ENCODE measurements at regions not wholly inside any gene's neighbourhood (a gene's known extent, or its start where the extent isn't known, plus 50 kb on each side); places are given as distances from the start of the nearest gene placed in this dataset.

DNA sequence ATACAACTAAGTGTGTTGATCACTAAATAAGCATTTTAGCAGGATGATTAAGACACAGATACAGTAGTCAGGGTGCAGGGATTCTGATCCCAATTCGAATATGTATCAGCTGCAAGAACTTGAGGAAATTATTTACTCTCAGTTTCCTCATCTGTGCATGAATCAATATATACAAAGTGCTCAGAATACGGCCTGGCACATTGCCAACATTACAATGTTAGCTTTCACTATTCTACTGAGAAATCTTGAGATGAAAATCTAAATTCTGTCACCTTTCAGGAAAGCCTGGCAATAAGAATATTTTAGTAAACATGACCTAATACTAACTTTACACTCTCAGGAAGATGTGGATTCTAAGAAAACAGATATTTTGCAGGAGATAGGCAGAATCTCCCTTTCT, 1001.6 kb upstream of the IGFBP7 start:
- Histone ChIP-seq H3K4me2 (ENCODE audit: low read length) (no peak overlapping the region), H3K36me3 (ENCODE audit: control insufficient read depth in 1 of 2, insufficient read depth in 2 of 2, low read length in 2 of 2) (no peaks in the 10 kb centered on the region), H3K79me1 (ENCODE audit: low read length) (no peaks in the 10 kb centered on the region), H3K79me2 (ENCODE audit: control insufficient read depth, insufficient read depth, low read length, poor library complexity) (no peaks in the 10 kb centered on the region), H3K9ac (ENCODE audit: low read length) (no peak overlapping the region), H3K4me3 (ENCODE audit: low read depth, low read length) (no peak overlapping the region), H3K23ac (ENCODE audit: low read length) (no peak overlapping the region), H2AFZ (ENCODE audit: insufficient read depth, low read length, poor library complexity) (no peak overlapping the region), H3K14ac (ENCODE audit: low read length) (no peak overlapping the region), H3K27me3 (ENCODE audit: insufficient read depth, low read length) (no peaks in the 10 kb centered on the region), H2BK120ac (ENCODE audit: insufficient read depth, low read length, poor library complexity) (no peak overlapping the region), H3K9me3 (ENCODE audit: insufficient read depth, low read depth, low read length) (no peaks in the 10 kb centered on the region), H3K18ac (ENCODE audit: low read length) (no peak overlapping the region), H3K4ac (ENCODE audit: low read depth, low read length) (no peak overlapping the region), H2BK12ac (ENCODE audit: low read length) (no peak overlapping the region), H2BK5ac (ENCODE audit: low read depth, low read length, poor library complexity) (no peak overlapping the region), H3K27ac (ENCODE audit: low read depth, low read length) (no peak overlapping the region), H2AK5ac (ENCODE audit: low read length) (no peak overlapping the region), H4K8ac (ENCODE audit: low read depth, low read length) (no peak overlapping the region), H4K91ac (ENCODE audit: low read depth, low read length) (no peak overlapping the region), H4K12ac (ENCODE audit: low read depth, low read length) (no peak overlapping the region), H3K4me1 (ENCODE audit: control insufficient read depth in 1 of 2, insufficient read depth in 2 of 2, low read length in 2 of 2) (no peaks in the 10 kb centered on the region)
- no CpG with 5 or more reads among the region's 2 CpGs for WGBS (ENCODE audit: extremely low coverage, insufficient coverage, insufficient read length)
- DNase-seq = no peak

DNA sequence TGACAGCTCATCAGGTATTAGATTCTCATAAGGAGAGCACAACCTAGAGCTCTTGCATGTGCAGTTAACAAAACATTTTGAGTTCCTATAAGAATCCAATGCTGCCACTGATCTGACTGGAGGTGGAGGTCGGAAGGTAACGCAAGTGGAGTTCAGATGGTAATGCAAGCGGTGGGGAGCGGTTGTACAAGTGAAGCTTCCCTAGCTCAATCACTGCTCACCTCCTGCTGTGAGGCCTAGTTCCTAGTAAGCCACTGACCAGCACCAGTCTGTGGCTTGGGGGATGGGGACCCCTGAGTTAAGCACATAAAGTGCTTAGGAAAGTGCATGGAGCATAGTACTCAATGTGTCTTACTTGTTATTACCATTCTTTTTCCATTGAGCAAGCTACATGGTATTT, 983.2 kb upstream of the IGFBP7 start:
- H3K4me3 ChIP-seq (ENCODE audit: low read depth, low read length) = no peak overlapping the region
- H4K12ac ChIP-seq (ENCODE audit: low read depth, low read length) = no peak overlapping the region
- WGBS (ENCODE audit: extremely low coverage, insufficient coverage, insufficient read length) = no CpG with 5 or more reads among the region's 4 CpGs
- no peak overlapping the region for H2BK12ac ChIP-seq (ENCODE audit: low read length)
- no peaks in the 10 kb centered on the region for H3K79me2 ChIP-seq (ENCODE audit: control insufficient read depth, insufficient read depth, low read length, poor library complexity)
- no peak overlapping the region for H3K18ac ChIP-seq (ENCODE audit: low read length)
- H4K8ac ChIP-seq (ENCODE audit: low read depth, low read length) = no peak overlapping the region
- no peak overlapping the region for H3K23ac ChIP-seq (ENCODE audit: low read length)
- DNase-seq = no peak
- no peaks in the 10 kb centered on the region for H3K79me1 ChIP-seq (ENCODE audit: low read length)
- no peak overlapping the region for H2BK5ac ChIP-seq (ENCODE audit: low read depth, low read length, poor library complexity)
- no peak overlapping the region for H2AK5ac ChIP-seq (ENCODE audit: low read length)
- H3K9ac ChIP-seq (ENCODE audit: low read length) = no peak overlapping the region
- no peak overlapping the region for H2BK120ac ChIP-seq (ENCODE audit: insufficient read depth, low read length, poor library complexity)
- H4K91ac ChIP-seq (ENCODE audit: low read depth, low read length) = no peak overlapping the region
- H3K14ac ChIP-seq (ENCODE audit: low read length) = no peak overlapping the region
- no peaks in the 10 kb centered on the region for H3K36me3 ChIP-seq (ENCODE audit: control insufficient read depth in 1 of 2, insufficient read depth in 2 of 2, low read length in 2 of 2)
- H3K27me3 ChIP-seq (ENCODE audit: insufficient read depth, low read length) = no peaks in the 10 kb centered on the region
- no peak overlapping the region for H2AFZ ChIP-seq (ENCODE audit: insufficient read depth, low read length, poor library complexity)
- no peak overlapping the region for H3K4me2 ChIP-seq (ENCODE audit: low read length)
- no peak overlapping the region for H3K4ac ChIP-seq (ENCODE audit: low read depth, low read length)
- no peak overlapping the region for H3K27ac ChIP-seq (ENCODE audit: low read depth, low read length)
- H3K9me3 ChIP-seq (ENCODE audit: insufficient read depth, low read depth, low read length) = no peaks in the 10 kb centered on the region
- H3K4me1 ChIP-seq (ENCODE audit: control insufficient read depth in 1 of 2, insufficient read depth in 2 of 2, low read length in 2 of 2) = no peaks in the 10 kb centered on the region

GRCh38 chr4:58090539-58090938, 980.4 kb upstream of the IGFBP7 start:
- H3K18ac ChIP-seq (ENCODE audit: low read length) = no peak overlapping the region
- no peaks in the 10 kb centered on the region for H3K79me2 ChIP-seq (ENCODE audit: control insufficient read depth, insufficient read depth, low read length, poor library complexity)
- no peaks in the 10 kb centered on the region for H3K27me3 ChIP-seq (ENCODE audit: insufficient read depth, low read length)
- no peak overlapping the region for H3K4ac ChIP-seq (ENCODE audit: low read depth, low read length)
- no peak overlapping the region for H2AK5ac ChIP-seq (ENCODE audit: low read length)
- no peak overlapping the region for H4K91ac ChIP-seq (ENCODE audit: low read depth, low read length)
- no peak overlapping the region for H2BK120ac ChIP-seq (ENCODE audit: insufficient read depth, low read length, poor library complexity)
- H2AFZ ChIP-seq (ENCODE audit: insufficient read depth, low read length, poor library complexity) = no peak overlapping the region
- H3K4me1 ChIP-seq (ENCODE audit: control insufficient read depth in 1 of 2, insufficient read depth in 2 of 2, low read length in 2 of 2) = no peaks in the 10 kb centered on the region
- DNase-seq = no peak
- no peak overlapping the region for H2BK12ac ChIP-seq (ENCODE audit: low read length)
- H4K8ac ChIP-seq (ENCODE audit: low read depth, low read length) = no peak overlapping the region
- H3K4me3 ChIP-seq (ENCODE audit: low read depth, low read length) = no peak overlapping the region
- no peak overlapping the region for H3K27ac ChIP-seq (ENCODE audit: low read depth, low read length)
- H3K9me3 ChIP-seq (ENCODE audit: insufficient read depth, low read depth, low read length) = peaks cover 1% of the 10 kb centered on the region
- H2BK5ac ChIP-seq (ENCODE audit: low read depth, low read length, poor library complexity) = no peak overlapping the region
- H4K12ac ChIP-seq (ENCODE audit: low read depth, low read length) = no peak overlapping the region
- H3K23ac ChIP-seq (ENCODE audit: low read length) = no peak overlapping the region
- H3K79me1 ChIP-seq (ENCODE audit: low read length) = no peaks in the 10 kb centered on the region
- no peak overlapping the region for H3K9ac ChIP-seq (ENCODE audit: low read length)
- no peak overlapping the region for H3K4me2 ChIP-seq (ENCODE audit: low read length)
- no peak overlapping the region for H3K14ac ChIP-seq (ENCODE audit: low read length)
- H3K36me3 ChIP-seq (ENCODE audit: control insufficient read depth in 1 of 2, insufficient read depth in 2 of 2, low read length in 2 of 2) = no peaks in the 10 kb centered on the region

- no peaks in the 10 kb centered on the region for H3K27me3 ChIP-seq (ENCODE audit: insufficient read depth, low read length)
- no peak overlapping the region for H2AK5ac ChIP-seq (ENCODE audit: low read length)
- H3K4me1 ChIP-seq (ENCODE audit: control insufficient read depth in 1 of 2, insufficient read depth in 2 of 2, low read length in 2 of 2) = no peaks in the 10 kb centered on the region
Measured at GRCh38 chr4:58081356-58081755, 971.2 kb upstream of the IGFBP7 start.

GRCh38 chr4:58075724-58076123, 965.5 kb upstream of the IGFBP7 start:
- DNase-seq = no peak
- Histone ChIP-seq H3K4me2 (ENCODE audit: low read length) (no peak overlapping the region), H4K12ac (ENCODE audit: low read depth, low read length) (no peak overlapping the region), H3K18ac (ENCODE audit: low read length) (no peak overlapping the region), H3K9me3 (ENCODE audit: insufficient read depth, low read depth, low read length) (no peaks in the 10 kb centered on the region), H3K79me2 (ENCODE audit: control insufficient read depth, insufficient read depth, low read length, poor library complexity) (no peaks in the 10 kb centered on the region), H3K27ac (ENCODE audit: low read depth, low read length) (no peak overlapping the region), H3K23ac (ENCODE audit: low read length) (no peak overlapping the region), H4K91ac (ENCODE audit: low read depth, low read length) (no peak overlapping the region), H2BK120ac (ENCODE audit: insufficient read depth, low read length, poor library complexity) (no peak overlapping the region), H3K4me1 (ENCODE audit: control insufficient read depth in 1 of 2, insufficient read depth in 2 of 2, low read length in 2 of 2) (no peaks in the 10 kb centered on the region), H2AFZ (ENCODE audit: insufficient read depth, low read length, poor library complexity) (no peak overlapping the region), H3K36me3 (ENCODE audit: control insufficient read depth in 1 of 2, insufficient read depth in 2 of 2, low read length in 2 of 2) (no peaks in the 10 kb centered on the region), H2AK5ac (ENCODE audit: low read length) (no peak overlapping the region), H3K14ac (ENCODE audit: low read length) (no peak overlapping the region), H2BK12ac (ENCODE audit: low read length) (no peak overlapping the region), H3K4me3 (ENCODE audit: low read depth, low read length) (no peak overlapping the region), H2BK5ac (ENCODE audit: low read depth, low read length, poor library complexity) (no peak overlapping the region), H3K79me1 (ENCODE audit: low read length) (no peaks in the 10 kb centered on the region), H3K9ac (ENCODE audit: low read length) (no peak overlapping the region), H3K27me3 (ENCODE audit: insufficient read depth, low read length) (no peaks in the 10 kb centered on the region), H4K8ac (ENCODE audit: low read depth, low read length) (no peak overlapping the region), H3K4ac (ENCODE audit: low read depth, low read length) (no peak overlapping the region)

More at GRCh38 chr4:58081356-58081755, 971.2 kb upstream of the IGFBP7 start:
- H4K12ac ChIP-seq (ENCODE audit: low read depth, low read length) = no peak overlapping the region
- no peak overlapping the region for H2AFZ ChIP-seq (ENCODE audit: insufficient read depth, low read length, poor library complexity)
- H2BK12ac ChIP-seq (ENCODE audit: low read length) = no peak overlapping the region
- H3K23ac ChIP-seq (ENCODE audit: low read length) = no peak overlapping the region
- H3K4me2 ChIP-seq (ENCODE audit: low read length) = no peak overlapping the region
- H3K4ac ChIP-seq (ENCODE audit: low read depth, low read length) = no peak overlapping the region
- no peak overlapping the region for H4K91ac ChIP-seq (ENCODE audit: low read depth, low read length)
- peaks cover 1% of the 10 kb centered on the region for H3K9me3 ChIP-seq (ENCODE audit: insufficient read depth, low read depth, low read length)
- no peak overlapping the region for H3K27ac ChIP-seq (ENCODE audit: low read depth, low read length)
- H2BK120ac ChIP-seq (ENCODE audit: insufficient read depth, low read length, poor library complexity) = no peak overlapping the region
- H3K79me2 ChIP-seq (ENCODE audit: control insufficient read depth, insufficient read depth, low read length, poor library complexity) = no peaks in the 10 kb centered on the region
- DNase-seq = no peak
- no peak overlapping the region for H3K18ac ChIP-seq (ENCODE audit: low read length)
- no peak overlapping the region for H3K9ac ChIP-seq (ENCODE audit: low read length)
- no peaks in the 10 kb centered on the region for H3K36me3 ChIP-seq (ENCODE audit: control insufficient read depth in 1 of 2, insufficient read depth in 2 of 2, low read length in 2 of 2)
- H3K4me3 ChIP-seq (ENCODE audit: low read depth, low read length) = no peak overlapping the region
- no peak overlapping the region for H4K8ac ChIP-seq (ENCODE audit: low read depth, low read length)
- H3K14ac ChIP-seq (ENCODE audit: low read length) = no peak overlapping the region
- H3K79me1 ChIP-seq (ENCODE audit: low read length) = no peaks in the 10 kb centered on the region
- no peak overlapping the region for H2BK5ac ChIP-seq (ENCODE audit: low read depth, low read length, poor library complexity)

Data from trophoblast cell (in vitro differentiated cells and primary cell).